ENCODE measurements at regions not wholly inside any gene's neighbourhood (a gene's known extent, or its start where the extent isn't known, plus 50 kb on each side); places are given as distances from the start of the nearest gene placed in this dataset.

DNA sequence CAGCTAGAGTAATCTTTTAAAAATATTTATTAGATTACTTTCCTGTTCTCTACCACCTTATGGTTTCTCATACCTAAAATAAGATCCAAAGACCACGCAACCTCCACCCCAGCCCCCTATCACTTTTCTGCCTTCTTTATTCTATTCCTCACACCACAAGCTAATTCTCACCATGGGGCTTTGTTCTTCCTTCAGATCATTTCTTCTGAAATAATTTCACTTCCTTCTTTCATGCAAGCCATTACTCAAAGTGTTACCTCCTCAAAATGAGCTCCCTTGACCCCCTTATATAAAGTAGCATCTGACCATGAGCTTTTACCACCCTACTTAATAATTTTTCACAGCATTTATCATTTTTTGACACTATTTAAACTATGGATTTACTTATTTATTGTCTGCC lies 233.2 kb upstream of the TMCO5A start:
- no CpG with 5 or more reads among the region's 1 CpG for WGBS (ENCODE audit: extremely low coverage, insufficient read length, low lambda C conversion rate)
- no peaks in the 10 kb centered on the region for H3K4me1 ChIP-seq (ENCODE audit: insufficient read depth, low read length)
- no peaks in the 10 kb centered on the region for H3K79me1 ChIP-seq (ENCODE audit: insufficient read depth, low read depth, low read length, poor library complexity, severe bottlenecking)

More for the DNA sequence above, 233.2 kb upstream of the TMCO5A start:
- Histone ChIP-seq H3K27me3 (ENCODE audit: insufficient read depth, low read length) (no peaks in the 10 kb centered on the region), H2BK120ac (ENCODE audit: low read depth, low read length, poor library complexity, severe bottlenecking) (no peak overlapping the region), H3K9me3 (ENCODE audit: control insufficient read depth, low read depth, low read length) (no peaks in the 10 kb centered on the region), H3T11ph (ENCODE audit: low read length) (no peak overlapping the region), H3K56ac (ENCODE audit: insufficient read length, low read depth, low read length) (no peak overlapping the region), H4K91ac (ENCODE audit: insufficient read length, low read depth, low read length) (no peak overlapping the region), H3K79me2 (ENCODE audit: insufficient read depth, low read length) (no peaks in the 10 kb centered on the region), H2BK12ac (ENCODE audit: insufficient read length, low read depth, low read length) (no peak overlapping the region), H3K18ac (ENCODE audit: insufficient read length, low read depth, low read length) (no peak overlapping the region), H4K8ac (replicated peaks; ENCODE audit: insufficient read length, low read depth, low read length) (no peak overlapping the region), H3K23ac (ENCODE audit: insufficient read length, low read depth, low read length) (no peak overlapping the region), H2BK20ac (ENCODE audit: low read depth, low read length, poor library complexity, severe bottlenecking) (no peak overlapping the region), H2BK15ac (ENCODE audit: low read depth, low read length) (no peak overlapping the region), H3K4me2 (ENCODE audit: insufficient read depth, insufficient read length, low read length) (no peak overlapping the region), H3K9ac (ENCODE audit: extremely low read depth, insufficient read length, low read length) (no peak overlapping the region), H4K5ac (ENCODE audit: insufficient read length, low read depth, low read length) (no peak overlapping the region), H3K27ac (ENCODE audit: insufficient read length, low read depth, low read length) (no peak overlapping the region), H3K23me2 (ENCODE audit: insufficient read length, low read depth, low read length, poor library complexity, severe bottlenecking) (no peaks in the 10 kb centered on the region), H2AFZ (ENCODE audit: low read length) (no peak overlapping the region), H3K14ac (ENCODE audit: insufficient read depth, low read length) (no peak overlapping the region), H4K20me1 (ENCODE audit: control insufficient read depth, insufficient read depth, insufficient read length) (no peaks in the 10 kb centered on the region), H2BK5ac (ENCODE audit: insufficient read length, low read length) (no peak overlapping the region), H3K4ac (ENCODE audit: low read depth, low read length) (no peak overlapping the region), H2AK5ac (ENCODE audit: insufficient read length, low read length) (no peak overlapping the region)
- Mint-ChIP-seq H3K4me3 (no peak overlapping the region), H3K27ac (no peak overlapping the region), H3K27me3 (ENCODE audit: low read depth) (no peaks in the 10 kb centered on the region; the same call in 1 of the 2 replicates), H3K4me1 (no peaks in the 10 kb centered on the region), H3K36me3 (ENCODE audit: insufficient read depth in 1 of 3, low read depth in 3 of 3) (peaks cover 0 to 2% (median 0%) of the 10 kb centered on the region in 3 experiments; a peak in 1 of 7 replicates), H3K9me3 (no peaks in the 10 kb centered on the region; a peak in 4 of 5 replicates)
- TF ChIP-seq, protein P1, sequence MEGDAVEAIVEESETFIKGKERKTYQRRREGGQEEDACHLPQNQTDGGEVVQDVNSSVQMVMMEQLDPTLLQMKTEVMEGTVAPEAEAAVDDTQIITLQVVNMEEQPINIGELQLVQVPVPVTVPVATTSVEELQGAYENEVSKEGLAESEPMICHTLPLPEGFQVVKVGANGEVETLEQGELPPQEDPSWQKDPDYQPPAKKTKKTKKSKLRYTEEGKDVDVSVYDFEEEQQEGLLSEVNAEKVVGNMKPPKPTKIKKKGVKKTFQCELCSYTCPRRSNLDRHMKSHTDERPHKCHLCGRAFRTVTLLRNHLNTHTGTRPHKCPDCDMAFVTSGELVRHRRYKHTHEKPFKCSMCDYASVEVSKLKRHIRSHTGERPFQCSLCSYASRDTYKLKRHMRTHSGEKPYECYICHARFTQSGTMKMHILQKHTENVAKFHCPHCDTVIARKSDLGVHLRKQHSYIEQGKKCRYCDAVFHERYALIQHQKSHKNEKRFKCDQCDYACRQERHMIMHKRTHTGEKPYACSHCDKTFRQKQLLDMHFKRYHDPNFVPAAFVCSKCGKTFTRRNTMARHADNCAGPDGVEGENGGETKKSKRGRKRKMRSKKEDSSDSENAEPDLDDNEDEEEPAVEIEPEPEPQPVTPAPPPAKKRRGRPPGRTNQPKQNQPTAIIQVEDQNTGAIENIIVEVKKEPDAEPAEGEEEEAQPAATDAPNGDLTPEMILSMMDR (conservative IDR thresholded peaks at IDR 0.05): no peak
- no peak for DNase-seq
